Ureter (tissue), 1 donor: ENCODE measurements at regions not wholly inside any gene's neighbourhood (a gene's known extent, or its start where the extent isn't known, plus 50 kb on each side); places are given as distances from the start of the nearest gene placed in this dataset.
A peak's percentile ranks its signal among the peaks of the same experiment; 100 is the strongest.
"Not testable (repeated sequence)": the region's sequence is repeated elsewhere in the genome, so short reads cannot be mapped to it uniquely, and the experiment has no call there.

ENCODE experiments used
- DNase-seq: peaks from one replicate; pipeline ENCODE4 v3.0.0-alpha.2; 2020; ENCODE audit warnings: low spot score
- donor health status: DM: yes; HTN: yes; CAD: no.

DNA sequence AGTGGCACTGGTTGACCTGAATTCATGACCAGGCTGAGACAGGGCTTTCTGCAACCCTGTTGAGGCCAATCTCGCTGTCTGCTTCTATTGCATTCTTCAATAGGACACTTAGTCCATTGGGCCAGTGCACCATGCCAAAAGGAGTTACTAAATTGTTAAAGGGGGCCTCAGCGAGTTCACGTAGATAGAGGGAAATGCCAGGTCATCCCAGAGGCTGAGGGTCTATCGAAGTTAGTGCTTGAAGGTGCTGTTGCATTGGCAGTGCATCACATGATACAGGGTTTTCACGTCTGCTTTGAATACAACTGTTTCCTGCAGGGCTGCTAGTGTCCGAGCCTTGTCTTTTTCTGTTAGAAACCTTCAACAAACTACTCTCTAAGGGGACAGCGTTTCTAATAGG is 735.3 kb upstream of the TPTE start:
- not testable (repeated sequence) for DNase-seq

DNA sequence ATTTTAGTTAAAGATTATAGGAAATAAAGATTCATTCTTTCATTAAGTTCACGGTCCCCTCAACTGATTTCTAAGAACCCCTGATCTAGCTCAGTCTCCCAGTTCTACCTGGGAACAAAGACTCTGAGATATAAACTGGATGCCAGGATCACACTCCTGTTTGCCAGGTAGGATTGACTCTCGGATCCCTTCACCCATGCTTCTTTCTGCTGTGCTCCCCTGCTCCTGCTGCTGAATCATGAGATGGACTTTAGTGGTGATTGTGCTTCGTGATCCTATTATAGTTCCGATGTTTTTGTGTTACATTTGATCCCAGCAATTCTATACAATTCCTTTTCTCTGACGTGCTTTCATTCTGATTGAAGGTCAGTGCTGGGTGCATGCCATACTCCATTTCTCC is 733.1 kb upstream of the TPTE start:
- DNase-seq = not testable (repeated sequence)

DNA sequence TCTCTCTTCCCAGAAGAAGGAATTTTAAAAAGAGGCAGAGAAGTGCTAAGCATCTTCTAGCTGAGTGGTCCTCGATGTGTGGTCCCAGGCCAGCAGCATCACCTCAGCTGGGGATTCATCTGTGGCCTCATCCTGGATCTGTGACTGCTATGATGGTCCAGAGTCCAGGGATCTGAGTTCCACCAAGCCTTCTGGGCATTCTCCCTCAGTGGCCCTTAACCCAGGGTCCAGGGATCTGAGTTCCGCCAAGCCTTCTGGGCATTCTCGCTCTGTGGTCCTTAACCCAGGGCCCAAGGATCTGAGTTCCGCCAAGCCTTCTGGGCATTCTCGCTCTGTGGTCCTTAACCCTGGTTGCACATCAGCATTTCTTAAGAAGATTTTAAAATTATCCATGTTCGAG is 731.0 kb upstream of the TPTE start:
- not testable (repeated sequence) for DNase-seq

DNA sequence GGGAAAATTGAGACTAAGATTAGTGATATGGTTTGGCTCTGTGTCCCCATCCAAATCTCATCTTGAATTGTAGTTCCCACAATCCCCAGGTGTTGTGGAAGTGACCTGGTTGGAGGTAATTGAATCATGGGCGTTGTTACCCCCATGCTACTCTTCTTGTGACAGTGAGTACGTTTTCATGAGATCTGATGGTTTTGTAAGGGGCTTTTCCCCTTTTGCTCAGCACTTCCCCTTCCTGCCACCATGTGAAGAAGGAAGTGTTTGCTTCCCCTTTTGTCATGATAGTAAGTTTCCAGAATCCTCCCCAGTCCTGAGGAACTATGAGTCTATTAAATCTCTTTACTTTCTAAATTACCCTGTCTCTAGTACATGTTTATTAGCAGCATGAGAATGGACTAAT is 729.9 kb upstream of the TPTE start:
- not testable (repeated sequence) for DNase-seq

DNA sequence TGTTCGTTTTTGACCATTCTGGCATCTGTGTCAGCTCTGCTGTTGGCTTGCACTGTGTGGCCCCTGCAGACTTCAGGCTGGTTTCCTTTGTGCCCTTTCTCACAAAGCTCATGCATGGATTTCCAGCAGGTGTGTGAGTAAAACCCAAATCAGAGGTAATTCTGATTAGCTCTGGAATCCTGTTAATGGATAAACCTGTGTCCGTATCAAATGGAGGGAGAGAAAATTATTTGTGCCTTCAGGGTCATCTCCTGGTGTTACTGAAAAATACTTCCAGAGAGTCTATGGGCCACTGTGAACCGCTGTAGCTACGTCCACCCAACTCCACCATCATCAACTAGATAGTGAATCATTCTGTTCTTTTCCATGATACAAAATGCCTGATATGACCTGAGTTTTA is 726.1 kb upstream of the TPTE start:
- DNase-seq = not testable (repeated sequence)

DNA sequence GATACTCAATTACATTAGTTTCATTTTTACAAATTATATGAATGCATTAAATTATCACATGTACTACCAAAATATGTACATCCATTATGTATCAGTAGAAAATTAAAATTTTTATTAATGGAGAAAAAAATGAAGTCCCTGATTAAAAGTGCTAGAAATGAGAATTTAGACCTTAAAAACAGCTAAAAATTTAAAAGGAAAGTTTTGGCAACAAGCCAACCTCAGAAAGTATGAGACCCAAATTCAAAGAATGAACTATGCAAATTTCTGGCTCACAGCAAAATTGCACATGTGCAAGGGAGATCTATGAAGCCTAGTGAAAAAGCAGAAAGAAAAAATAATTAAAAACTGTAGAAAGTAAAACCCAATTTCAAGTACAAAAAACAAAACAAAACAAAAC is 725.1 kb upstream of the TPTE start:
- not testable (repeated sequence) for DNase-seq

DNA sequence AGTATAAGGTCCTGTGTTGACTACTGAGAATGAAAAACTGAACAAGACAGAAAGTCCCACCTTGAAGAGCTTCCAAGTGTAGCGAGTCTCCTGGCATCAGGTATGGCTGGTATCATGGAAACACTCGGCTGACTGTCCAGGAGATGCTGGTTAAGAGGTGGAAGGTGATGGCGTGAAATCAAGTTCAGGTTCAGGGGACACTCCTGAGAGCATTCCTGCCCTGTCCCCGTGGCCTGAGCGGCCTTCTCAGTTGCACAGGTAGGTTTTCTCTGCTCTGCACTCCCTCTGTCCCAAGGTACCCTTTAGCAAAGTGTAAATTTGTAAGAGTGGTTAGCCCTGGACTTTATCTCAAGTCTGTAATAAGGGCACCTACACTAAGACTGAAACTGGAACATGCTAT is 713.7 kb upstream of the TPTE start:
- DNase-seq = not testable (repeated sequence)

DNA sequence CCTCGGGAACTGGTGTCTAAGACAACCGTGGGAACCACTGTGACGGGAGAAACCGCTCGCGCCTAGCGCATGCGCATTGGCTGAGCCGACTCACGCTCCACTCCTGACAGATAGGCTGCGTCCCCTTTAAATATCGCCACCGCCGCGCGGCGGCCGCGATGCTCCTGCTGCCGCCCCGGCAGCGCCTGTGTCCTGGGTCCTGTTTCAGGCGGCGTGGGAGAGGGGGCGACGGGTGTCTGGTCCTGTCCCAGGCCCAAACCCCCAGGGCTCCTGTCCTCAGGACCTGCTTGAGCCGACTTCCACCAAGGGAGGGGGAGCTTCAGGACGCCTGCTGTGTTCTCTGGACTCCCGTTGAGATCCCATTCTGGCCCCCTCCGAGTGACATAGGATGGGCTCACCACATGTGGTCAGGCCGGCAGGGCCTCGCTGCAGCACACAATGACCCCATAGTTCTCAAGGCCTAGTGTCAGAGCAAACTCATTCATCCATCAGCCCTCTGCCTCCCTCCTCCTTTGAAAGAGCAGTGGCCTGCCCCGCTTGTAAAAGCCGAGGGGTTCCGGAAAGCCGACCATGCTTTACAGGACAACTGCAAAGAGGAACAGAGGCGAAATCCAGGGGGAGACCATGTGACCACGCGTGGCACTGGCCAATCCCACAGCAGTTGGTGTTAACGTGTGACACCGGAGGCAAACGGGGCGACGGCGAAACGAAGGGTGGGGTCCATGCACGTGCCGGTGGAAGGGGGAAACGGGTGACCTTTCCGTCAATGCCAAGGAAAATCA is 710.0 kb upstream of the TPTE start:
- DNase-seq = not testable (repeated sequence)

DNA sequence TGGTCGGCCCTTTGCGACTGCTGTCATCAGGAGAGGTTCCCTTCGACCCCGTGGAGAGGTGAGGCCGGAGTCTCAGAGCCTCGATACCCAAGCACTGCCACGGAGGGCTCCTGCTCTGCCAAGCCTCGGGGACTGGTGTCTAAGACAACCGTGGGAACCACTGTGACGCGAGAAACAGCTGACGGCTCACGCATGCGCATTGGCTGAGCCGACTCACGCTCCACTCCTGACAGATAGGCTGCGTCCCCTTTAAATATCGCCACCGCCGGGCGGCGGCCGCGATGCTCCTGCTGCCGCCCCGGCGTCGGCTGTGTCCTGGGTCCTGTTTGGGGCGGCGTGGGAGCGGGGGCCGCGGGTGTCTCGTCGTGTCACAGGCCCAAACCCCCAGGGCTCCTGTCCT is 708.9 kb upstream of the TPTE start:
- DNase-seq = not testable (repeated sequence)

DNA sequence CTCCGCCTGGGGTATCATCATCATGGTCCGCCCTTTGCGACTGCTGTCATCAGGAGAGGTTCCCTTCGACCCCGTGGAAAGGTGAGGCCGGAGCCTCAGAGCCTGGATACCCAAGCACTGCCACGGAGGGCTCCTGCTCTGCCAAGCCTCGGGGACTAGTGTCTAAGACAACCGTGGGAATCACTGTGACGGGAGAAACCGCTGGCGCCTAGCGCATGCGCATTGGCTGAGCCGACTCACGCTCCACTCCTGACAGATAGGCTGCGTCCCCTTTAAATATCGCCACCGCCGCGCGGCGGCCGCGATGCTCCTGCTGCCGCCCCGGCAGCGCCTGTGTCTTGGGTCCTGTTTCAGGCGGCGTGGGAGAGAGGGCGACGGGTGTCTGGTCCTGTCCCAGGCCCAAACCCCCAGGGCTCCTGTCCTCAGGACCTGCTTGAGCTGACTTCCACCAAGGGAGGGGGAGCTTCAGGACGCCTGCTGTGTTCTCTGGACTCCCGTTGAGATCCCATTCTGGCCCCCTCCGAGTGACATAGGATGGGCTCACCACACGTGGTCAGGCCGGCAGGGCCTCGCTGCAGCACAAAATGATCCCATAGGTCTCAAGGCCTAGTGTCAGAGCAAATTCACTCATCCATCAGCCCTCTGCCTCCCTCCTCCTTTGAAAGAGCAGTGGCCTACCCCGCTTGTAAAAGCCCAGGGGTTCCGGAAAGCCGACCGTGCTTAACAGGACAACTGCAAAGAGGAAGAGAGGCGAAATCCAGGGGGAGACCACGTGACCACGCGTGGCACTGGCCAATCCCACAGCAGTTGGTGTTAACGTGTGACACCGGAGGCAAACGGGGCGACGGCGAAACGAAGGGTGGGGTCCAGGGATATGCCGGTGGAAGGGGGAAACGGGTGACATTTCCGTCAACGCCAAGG is 707.2 kb upstream of the TPTE start:
- DNase-seq = not testable (repeated sequence)

DNA sequence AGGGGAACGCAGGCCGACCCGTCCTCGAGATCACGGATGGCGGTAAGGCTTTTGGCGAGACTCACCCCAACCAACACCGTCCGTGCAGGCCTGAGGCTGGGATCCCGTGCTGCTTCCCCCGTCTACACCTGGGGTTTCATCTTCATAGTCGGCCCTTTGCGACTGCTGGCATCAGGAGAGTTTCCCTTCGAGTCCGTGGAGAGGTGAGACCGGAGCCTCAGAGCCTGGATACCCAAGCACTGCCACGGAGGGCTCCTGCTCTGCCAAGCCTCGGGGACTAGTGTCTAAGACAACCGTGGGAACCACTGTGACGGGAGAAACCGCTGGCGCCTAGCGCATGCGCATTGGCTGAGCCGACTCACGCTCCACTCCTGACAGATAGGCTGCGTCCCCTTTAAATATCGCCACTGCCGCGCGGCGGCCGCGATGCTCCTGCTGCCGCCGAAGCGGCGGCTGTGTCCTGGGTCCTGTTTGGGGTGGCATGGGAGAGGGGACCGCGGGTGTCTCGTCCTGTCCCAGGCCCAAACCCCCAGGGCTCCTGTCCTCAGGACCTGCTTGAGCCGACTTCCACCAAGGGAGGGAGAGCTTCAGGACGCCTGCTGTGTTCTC is 706.1 kb upstream of the TPTE start:
- not testable (repeated sequence) for DNase-seq

DNA sequence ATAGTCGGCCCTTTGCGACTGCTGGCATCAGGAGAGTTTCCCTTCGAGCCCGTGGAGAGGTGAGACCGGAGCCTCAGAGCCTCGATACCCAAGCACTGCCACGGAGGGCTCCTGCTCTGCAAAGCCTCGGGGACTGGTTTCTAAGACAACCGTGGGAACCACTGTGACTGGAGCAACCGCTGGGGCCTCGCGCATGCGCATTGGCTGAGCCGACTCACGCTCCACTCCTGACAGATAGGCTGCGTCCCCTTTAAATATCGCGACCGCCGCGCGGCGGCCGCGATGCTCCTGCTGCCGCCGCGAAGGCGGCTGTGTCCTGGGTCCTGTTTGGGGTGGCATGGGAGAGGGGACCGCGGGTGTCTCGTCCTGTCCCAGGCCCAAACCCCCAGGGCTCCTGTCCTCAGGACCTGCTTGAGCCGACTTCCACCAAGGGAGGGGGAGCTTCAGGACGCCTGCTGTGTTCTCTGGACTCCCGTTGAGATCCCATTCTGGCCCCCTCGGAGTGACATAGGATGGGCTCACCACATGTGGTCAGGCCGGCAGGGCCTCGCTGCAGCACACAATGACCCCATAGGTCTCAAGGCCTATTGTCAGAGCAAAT is 704.5 kb upstream of the TPTE start:
- not testable (repeated sequence) for DNase-seq

DNA sequence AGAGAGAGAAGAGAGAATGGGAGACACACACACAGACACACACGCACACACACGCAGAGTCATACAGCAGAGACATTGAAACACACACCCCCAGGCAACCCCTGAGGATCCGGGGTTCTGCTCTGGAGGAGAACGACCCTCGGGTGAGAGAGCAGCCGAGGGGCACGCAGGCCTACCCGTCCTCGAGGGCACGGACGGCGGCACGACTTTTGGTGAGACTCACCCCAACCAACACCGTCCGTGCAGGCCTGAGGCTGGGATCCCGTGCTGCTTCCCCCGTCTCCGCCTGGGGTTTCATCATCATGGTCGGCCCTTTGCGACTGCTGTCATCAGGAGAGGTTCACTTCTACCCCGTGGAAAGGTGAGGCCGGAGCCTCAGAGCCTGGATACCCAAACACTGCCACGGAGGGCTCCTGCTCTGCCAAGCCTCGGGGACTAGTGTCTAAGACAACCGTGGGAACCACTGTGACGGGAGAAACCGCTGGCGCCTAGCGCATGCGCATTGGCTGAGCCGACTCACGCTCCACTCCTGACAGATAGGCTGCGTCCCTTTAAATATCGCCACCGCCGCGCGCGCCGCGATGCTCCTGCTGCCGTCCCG is 703.4 kb upstream of the TPTE start:
- not testable (repeated sequence) for DNase-seq

DNA sequence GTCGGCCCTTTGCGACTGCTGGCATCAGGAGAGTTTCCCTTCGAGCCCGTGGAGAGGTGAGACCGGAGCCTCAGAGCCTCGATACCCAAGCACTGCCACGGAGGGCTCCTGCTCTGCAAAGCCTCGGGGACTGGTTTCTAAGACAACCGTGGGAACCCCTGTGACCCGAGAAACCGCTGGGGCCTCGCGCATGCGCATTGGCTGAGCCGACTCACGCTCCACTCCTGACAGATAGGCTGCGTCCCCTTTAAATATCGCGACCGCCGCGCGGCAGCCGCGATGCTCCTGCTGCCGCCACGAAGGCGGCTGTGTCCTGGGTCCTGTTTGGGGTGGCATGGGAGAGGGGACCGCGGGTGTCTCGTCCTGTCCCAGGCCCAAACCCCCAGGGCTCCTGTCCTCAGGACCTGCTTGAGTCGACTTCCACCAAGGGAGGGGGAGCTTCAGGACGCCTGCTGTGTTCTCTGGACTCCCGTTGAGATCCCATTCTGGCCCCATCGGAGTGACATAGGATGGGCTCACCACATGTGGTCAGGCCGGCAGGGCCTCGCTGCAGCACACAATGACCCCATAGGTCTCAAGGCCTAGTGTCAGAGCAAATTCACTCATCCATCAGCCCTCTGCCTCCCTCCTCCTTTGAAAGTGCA is 701.7 kb upstream of the TPTE start:
- not testable (repeated sequence) for DNase-seq

DNA sequence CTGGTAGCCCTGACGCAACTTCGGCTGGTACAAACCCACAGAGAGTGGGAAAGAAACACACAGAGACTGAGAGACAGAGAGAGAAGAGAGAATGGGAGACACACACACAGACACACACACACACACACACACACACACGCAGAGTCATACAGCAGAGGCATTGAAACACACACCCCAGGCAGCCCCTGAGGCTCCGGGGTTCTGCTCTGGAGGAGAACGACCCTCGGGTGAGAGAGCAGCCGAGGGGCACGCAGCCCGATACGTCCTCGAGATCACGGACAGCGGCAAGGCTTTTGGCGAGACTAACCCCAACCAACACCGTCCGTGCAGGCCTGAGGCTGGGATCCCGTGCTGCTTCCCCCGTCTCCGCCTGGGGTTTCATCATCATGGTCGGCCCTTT is 700.8 kb upstream of the TPTE start:
- not testable (repeated sequence) for DNase-seq

DNA sequence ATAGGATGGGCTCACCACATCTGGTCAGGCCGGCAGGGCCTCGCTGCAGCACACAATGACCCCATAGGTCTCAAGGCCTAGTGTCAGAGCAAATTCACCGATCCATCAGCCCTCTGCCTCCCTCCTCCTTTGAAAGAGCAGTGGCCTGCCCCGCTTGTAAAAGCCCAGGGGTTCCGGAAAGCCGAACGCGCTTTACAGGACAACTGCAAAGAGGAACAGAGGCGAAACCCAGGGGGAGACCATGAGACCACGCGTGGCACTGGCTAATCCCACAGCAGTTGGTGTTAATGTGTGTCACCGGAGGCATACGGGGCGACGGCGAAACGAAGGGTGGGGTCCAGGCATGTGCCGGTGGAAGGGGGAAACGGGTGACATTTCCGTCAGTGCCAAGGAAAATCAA is 699.9 kb upstream of the TPTE start:
- not testable (repeated sequence) for DNase-seq

DNA sequence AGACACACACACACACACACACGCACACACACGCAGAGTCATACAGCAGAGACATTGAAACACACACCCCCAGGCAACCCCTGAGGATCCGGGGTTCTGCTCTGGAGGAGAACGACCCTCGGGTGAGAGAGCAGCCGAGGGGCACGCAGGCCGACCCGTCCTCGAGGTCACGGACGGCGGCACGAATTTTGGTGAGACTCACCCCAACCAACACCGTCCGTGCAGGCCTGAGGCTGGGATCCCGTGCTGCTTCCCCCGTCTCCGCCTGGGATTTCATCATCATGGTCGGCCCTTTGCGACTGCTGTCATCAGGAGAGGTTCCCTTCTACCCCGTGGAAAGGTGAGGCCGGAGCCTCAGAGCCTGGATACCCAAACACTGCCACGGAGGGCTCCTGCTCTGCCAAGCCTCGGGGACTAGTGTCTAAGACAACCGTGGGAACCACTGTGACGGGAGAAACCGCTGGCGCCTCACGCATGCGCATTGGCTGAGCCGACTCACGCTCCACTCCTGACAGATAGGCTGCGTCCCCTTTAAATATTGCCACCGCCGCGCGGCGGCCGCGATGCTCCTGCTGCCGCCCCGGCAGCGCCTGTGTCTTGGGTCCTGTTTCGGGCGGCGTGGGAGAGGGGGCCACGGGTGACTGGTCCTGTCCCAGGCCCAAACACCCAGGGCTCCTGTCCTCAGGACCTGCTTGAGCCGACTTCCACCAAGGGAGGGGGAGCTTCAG is 699.1 kb upstream of the TPTE start:
- DNase-seq = not testable (repeated sequence)

DNA sequence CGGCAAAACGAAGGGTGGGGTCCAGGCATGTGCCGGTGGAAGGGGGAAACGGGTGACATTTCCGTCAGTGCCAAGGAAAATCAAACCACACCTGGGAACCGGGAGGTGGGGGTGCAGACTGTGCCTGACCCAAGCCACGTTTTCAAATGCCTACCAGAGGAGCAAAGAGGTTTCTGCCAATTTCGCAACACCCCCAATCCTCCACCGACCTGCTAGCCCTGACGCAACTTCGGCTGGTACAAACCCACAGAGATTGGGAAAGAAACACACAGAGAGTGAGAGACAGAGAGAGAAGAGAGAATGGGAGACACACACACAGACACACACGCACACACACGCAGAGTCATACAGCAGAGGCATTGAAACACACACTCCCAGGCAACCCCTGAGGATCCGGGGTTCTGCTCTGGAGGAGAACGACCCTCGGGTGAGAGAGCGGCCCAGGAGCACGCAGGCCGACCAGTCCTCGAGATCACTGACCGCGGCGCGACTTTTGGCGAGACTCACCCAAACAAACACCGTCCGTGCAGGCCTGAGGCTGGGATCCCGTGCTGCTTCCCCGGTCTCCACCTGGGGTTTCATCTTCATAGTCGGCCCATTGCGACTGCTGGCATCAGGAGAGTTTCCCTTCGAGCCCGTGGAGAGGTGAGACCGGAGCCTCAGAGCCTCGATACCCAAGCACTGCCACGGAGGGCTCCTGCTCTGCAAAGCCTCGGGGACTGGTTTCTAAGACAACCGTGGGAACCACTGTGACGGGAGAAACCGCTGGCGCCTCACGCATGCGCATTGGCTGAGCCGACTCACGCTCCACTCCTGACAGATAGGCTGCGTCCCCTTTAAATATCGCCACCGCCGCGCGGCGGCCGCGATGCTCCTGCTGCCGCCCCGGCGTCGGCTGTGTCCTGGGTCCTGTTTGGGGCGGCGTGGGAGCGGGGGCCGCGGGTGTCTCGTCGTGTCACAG is 697.9 kb upstream of the TPTE start:
- DNase-seq = peak; percentile 70

DNA sequence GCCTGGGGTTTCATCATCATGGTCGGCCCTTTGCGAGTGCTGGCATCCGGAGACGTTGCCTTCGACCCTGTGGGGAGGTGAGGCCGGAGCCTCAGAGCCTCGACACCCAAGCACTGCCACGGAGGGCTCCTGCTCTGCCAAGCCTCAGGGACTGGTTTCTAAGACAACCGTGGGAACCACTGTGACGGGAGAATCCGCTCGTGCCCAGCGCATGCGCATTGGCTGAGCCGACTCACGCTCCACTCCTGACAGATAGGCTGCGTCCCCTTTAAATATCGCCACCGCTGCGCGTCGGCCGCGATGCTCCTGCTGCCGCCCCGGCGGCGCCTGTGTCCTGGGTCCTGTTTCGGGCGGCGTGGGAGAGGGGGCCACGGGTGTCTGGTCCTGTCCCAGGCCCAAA is 690.6 kb upstream of the TPTE start:
- DNase-seq = not testable (repeated sequence)
